HG02840 (cell line): ENCODE measurements at regions not wholly inside any gene's neighbourhood (a gene's known extent, or its start where the extent isn't known, plus 50 kb on each side); places are given as distances from the start of the nearest gene placed in this dataset.
A peak's percentile ranks its signal among the peaks of the same experiment; 100 is the strongest.

ENCODE experiments used
- ATAC-seq: cut with Tn5 transposase; IDR thresholded peaks from one replicate; pipeline ENCODE4 v1.9.1; 2021; ENCODE audit warnings: mild to moderate bottlenecking, moderate library complexity, moderate number of reproducible peaks; ENCODE audit not compliant: unreplicated experiment, low FRiP score

DNA sequence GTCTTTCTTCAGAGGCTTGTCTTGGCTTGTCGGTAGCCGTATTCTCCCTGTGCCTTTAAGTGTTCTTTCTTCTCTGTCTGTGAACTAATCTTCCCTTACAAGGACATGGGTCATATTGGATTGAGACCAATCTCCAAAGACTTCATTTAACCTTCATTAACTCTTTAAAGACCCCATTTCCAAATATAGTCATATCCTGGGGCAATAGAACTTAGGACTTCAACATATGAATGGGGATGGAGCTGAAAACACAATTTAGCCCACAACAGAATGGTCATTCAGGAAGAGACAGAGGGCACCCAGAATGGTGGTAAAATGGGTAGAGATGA is 82.1 kb upstream of the TANK start:
- no peak for ATAC-seq

DNA sequence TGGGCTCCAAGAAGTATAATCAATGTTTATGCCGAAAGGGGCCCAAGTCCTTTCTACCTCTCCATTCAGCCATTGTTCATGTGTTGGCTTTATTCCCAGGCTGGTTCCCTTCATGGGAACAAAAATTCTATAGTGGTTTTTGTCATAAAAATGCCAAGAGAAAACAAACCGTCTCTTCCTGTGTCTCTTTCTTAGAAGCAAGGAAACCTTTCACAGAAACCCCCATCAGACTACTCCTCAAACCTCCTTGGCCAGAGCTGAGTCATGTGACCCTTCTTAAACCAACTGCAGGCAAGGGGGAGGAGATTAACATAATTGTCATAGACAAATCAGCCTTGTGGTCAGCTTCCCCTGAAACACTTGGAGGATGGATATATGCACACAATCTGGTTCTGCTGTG is 75.1 kb upstream of the TANK start:
- ATAC-seq: no peak

DNA sequence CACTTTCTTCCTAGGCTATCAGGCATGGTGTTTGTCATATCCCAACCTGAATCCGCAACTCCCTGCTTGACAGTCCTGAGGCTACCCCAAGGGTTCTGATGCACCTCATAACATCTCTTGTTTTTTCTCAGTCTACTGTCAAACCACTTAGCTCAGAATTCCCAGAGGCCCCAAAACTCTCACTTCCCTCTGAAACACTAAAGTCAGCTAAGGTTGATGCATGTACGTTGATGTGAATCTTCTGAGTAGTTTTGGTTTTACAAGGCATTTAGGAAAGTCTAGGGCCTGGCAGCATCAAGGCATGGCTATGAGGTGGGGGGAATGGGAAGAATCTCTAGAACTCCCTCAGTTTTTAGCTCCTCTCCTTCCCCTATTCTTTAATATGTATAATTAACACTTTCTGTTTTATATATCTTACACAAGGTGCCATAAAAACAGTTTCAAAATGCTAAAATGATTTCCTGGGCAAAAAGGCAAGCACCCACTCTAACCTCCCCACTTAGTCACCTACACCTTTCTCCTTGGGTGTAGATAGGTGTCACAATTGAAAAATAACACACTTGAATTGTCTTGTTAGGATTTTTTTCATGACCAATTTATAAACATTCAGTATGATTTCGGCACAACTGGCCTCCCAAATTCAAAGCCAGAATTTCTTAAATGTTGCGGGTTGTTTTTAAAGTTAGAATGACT is 71.4 kb upstream of the TANK start:
- peak; percentile 86 for ATAC-seq

DNA sequence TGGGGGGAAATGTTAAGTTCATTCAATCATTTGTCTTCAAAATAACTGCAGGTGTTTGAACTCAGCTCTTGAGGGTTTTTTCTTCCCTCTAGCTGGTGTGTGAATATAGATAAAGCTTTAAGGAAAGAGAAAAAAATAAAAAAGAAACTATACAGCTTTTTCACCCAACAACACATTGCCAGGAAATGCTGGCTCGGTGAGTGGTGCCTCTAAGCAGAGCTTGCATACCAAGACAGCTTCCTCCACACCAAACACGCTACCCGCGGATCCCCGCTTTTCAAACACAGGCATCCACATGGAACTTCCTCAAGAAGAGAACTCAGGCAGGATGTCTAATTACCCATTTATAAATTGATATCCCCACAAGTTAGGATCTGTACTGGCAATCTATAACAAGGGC is 69.8 kb upstream of the TANK start:
- ATAC-seq: no peak

DNA sequence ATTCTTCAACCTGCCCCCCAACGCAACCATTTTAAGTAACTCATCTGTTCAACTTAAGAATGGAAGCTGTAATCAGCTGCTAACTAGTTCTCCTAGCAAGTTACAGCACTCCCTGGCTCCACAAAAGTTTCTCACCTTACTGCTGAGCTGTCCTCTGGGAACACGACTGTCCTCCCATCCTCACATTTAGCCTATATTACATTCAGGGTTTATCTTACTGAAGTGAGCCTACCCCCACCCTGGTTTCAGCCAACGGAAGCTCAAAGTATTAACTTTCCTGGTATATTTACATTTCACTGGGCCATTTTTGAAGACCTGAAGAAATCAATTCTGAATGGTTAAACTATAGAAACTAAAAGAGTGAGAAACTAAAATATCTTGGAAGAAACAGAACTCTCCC is 64.9 kb upstream of the TANK start:
- no peak for ATAC-seq

DNA sequence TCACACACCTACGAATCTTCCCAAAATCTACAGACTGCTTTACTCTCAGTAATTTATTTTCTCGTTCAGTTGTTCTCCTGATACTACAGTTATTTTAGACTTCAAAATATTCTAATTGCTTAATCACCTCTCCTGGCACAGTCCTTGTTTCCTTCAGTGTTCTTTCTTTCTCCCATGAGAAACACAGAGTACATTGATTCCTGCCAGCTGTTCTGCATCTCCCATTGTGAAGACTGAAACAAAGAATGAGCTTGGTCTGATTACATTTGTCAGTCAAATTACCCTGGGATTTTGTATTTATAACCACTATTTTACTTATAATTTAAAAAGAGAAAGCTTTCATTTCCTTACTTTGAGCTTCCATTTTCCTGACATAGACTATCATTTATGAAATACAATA is 63.9 kb upstream of the TANK start:
- no peak for ATAC-seq

DNA sequence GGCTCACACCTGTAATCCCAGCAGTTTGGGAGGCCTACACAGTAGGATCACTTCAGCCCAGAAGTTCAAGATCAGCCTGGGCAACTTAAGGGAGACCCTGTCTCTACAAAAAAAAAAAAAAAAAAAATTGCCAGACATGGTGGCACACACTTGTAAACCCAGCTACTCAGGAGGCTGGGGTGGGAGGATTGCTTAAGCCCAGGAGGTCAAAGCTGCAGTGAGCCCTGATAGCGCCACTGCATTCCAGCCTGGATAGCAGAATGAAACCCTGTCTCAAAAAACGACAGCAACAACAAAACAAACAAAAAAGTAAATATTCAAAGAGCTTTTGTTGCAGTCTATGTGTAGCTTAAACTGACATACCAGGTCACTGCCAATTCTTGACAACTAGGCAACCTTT is 63.1 kb upstream of the TANK start:
- ATAC-seq: no peak

DNA sequence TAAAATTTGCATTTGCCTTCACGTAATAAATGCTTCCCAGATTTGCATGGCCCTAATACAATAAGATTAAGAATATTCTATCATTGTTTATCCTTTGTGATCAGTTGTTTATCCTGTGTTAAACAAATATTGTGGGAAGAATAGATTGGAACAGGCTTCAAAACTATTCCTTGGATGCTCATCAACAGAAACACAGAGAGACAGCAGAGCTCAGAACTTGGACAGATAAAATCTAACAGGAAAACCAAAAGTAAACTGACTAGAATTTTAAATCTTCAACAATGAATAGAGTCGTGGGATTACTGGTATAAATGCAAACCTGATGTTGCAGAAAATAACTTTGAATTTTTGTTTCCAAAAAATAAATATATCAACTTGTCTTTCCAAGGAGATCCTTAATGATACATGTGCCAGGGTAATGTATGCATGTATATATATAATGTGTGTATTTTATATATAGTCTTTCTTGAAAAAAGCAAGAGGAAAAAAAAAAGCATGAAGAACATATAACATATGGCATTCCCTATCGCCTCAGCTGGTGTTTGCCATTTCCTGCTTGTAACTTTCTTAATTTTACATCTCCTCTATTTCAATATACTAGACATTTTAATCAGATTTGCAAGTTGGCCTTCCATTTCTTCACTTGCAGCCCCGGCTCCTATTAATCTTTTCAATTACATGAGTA is 59.9 kb upstream of the TANK start:
- ATAC-seq: no peak

DNA sequence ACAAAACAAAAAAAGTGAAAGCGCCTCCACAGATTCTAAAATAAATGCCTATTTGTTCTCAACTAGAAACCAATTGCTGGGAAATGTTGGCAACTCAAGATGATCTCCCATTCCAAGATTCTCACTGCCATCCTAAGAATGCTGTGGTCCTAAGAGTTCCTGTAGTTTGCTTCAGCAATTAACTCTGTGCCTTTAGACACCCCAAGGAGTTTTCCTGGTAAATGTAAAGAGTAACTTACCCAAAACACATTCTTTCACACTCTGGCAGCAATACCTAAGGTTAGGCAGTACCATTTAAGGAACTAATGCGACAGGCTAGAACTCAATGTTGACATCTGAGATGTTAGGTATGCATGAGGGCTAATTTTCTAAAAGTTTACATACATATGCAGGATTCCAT is 58.8 kb upstream of the TANK start:
- no peak for ATAC-seq

DNA sequence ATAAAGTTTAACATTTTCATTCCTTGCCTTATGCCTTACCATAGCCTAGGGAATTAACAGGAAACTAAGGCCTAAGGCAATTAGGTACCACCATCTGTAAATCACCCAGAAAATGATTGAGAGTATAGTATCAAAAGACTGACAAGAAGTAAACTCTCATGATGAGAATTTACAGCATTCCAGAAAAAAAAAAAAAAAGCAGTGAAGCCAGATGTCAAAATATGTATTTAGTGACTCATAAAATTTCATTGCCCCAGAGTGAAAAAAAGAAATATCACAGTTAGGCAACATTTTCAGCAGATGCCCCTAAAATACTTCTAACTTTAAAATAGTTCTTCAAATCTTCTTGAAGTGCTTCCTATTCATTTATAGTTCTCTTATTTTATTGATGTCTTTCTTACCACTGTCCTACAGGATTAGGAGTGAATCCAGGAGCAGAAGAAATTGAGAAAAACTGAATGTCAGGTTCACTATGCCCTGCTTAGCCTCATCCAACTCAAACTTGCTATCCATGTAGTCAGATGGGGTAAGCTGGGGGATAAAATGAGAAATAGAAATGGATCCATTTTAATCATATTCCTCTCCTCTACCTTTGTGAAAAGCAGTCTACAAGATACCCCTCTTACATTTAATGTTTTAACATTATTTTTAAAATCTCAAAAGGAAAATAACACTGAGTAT is 57.3 kb upstream of the TANK start:
- ATAC-seq: no peak

DNA sequence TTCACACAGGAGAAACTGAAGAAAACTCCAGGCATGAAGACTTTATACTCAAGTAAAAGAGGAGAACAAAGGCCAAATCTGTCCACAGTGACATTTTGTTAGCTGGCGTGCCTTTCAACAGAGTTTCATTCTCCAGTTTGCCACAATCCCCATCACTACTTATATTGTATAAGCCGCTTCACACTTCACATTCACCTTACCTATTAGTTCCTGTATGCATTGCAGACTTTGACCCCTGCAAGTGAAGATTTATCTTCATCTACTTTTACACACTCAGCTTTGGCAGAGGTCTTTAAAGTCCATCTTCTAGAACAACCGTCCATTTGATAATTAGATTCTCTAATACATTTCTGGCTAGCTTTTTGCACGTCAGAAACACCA is 56.8 kb upstream of the TANK start:
- ATAC-seq: no peak

DNA sequence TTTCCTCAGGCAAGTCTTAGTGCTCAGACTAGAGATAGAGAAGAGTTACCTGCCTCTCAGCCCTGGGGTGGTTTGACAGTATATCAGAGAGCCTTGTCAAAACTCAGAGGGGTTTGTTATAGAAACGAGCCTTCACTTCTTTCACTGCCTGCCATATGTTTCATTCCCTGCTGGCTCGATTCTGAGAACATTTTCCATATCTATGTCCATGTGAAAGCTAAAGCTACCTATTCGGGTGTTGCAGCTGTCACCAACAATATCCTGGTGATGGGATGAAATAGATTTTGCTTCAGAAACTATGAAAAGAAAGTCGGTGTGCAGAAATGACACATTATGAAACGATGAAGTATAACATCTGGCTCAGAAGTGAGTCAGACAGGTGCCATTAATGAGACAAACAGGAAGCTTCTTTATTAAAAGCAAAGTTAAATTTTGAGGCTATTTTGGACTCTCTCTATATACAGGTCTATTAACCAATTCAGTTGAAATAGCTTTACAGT is 56.1 kb upstream of the TANK start:
- ATAC-seq: peak; percentile 94

DNA sequence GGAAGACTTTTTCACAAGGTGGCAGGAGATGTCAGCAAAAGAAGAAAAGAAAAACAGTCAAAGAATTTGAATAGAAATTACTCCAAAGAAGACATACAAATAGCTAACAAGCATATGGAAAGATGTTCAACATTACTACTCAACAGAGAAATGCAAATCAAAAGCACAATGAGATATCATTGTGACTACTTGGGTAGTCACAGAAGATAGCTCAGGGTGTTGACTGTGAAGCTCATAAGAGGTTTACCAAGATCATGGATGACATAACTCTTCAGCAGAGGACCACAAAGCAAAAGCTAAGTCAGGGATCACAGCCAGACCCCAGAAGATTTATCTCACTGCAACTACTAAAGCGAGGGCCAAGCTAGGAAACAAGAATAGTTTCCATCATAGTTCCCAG is 53.0 kb upstream of the TANK start:
- ATAC-seq: no peak
